COLO668 (cell line): ENCODE measurements at regions not wholly inside any gene's neighbourhood (a gene's known extent, or its start where the extent isn't known, plus 50 kb on each side); places are given as distances from the start of the nearest gene placed in this dataset.

Experiments used
- DNase-seq: peaks from one replicate; lab custom pipeline; 2025; ENCODE audit not compliant: unreplicated experiment; lab: John Stamatoyannopoulos, UW

GRCh38 chr5:174327317-174327864 lies 281.9 kb downstream of the NSG2 start:
- DNase-seq = peak; percentile 75

GRCh38 chr5:174327896-174328295 lies 282.4 kb downstream of the NSG2 start:
- DNase-seq = no peak

GRCh38 chr5:174328631-174329299 lies 283.3 kb downstream of the NSG2 start:
- DNase-seq = no peak

- no peak for DNase-seq
These were observed 284.2 kb downstream of the NSG2 start for GRCh38 chr5:174329738-174330137.

- no peak for DNase-seq
These were observed 290.3 kb downstream of the NSG2 start for GRCh38 chr5:174335682-174336364.

- no peak for DNase-seq
These were observed 291.0 kb downstream of the NSG2 start for GRCh38 chr5:174336479-174336878.

GRCh38 chr5:174337276-174338184 lies 292.0 kb downstream of the NSG2 start:
- no peak for DNase-seq

- DNase-seq = no peak
These were observed 292.9 kb downstream of the NSG2 start for GRCh38 chr5:174338185-174339010.

- no peak for DNase-seq
These were observed 293.6 kb downstream of the NSG2 start for GRCh38 chr5:174339130-174339529.

- DNase-seq = no peak
These were observed 294.7 kb downstream of the NSG2 start for GRCh38 chr5:174340226-174340625.

- DNase-seq = no peak
These were observed 297.2 kb downstream of the NSG2 start for GRCh38 chr5:174342696-174343095.

- no peak for DNase-seq
These were observed 298.3 kb downstream of the NSG2 start for GRCh38 chr5:174343826-174344225.

- DNase-seq = no peak
These were observed 298.8 kb downstream of the NSG2 start for GRCh38 chr5:174344335-174344734.

GRCh38 chr5:174347183-174347582 lies 301.7 kb downstream of the NSG2 start:
- no peak for DNase-seq

- no peak for DNase-seq
These were observed 302.9 kb downstream of the NSG2 start for GRCh38 chr5:174348311-174348981.

GRCh38 chr5:174352681-174353080 lies 307.2 kb downstream of the NSG2 start:
- DNase-seq = no peak

- no peak for DNase-seq
These were observed 309.1 kb downstream of the NSG2 start for GRCh38 chr5:174354571-174354970.

- DNase-seq = no peak
These were observed 309.7 kb downstream of the NSG2 start for GRCh38 chr5:174355208-174355612.

- DNase-seq = no peak
These were observed 310.5 kb downstream of the NSG2 start for GRCh38 chr5:174355995-174356394.

- DNase-seq = no peak
These were observed 311.0 kb downstream of the NSG2 start for GRCh38 chr5:174356536-174356935.
